ENCODE measurements at regions not wholly inside any gene's neighbourhood (a gene's known extent, or its start where the extent isn't known, plus 50 kb on each side); places are given as distances from the start of the nearest gene placed in this dataset.
"Not testable (repeated sequence)": the region's sequence is repeated elsewhere in the genome, so short reads cannot be mapped to it uniquely, and the experiment has no call there.

- no peak overlapping the region for H3K4me3 ChIP-seq (ENCODE audit: low read depth in 1 of 2, low read length in 2 of 2)
- H3K4me1 ChIP-seq (ENCODE audit: control insufficient read depth in 1 of 2, insufficient read depth in 2 of 2, low read length in 2 of 2): no peaks in the 10 kb centered on the region
- no peak overlapping the region for H3K27ac ChIP-seq (ENCODE audit: low read depth, low read length)
- no peak overlapping the region for H3K9ac ChIP-seq (ENCODE audit: low read depth in 1 of 2, low read length in 2 of 2)
- no peaks in the 10 kb centered on the region for H3K36me3 ChIP-seq (ENCODE audit: control insufficient read depth in 1 of 2, insufficient read depth in 2 of 2, low read length in 2 of 2)
- no peaks in the 10 kb centered on the region for H3K27me3 ChIP-seq (ENCODE audit: control insufficient read depth in 1 of 2, insufficient read depth in 2 of 2, low read length in 2 of 2)
- peaks cover 11% of the 10 kb centered on the region in 2 donors for H3K9me3 ChIP-seq (ENCODE audit: control insufficient read depth in 1 of 2, low read length in 2 of 2)
Measured at GRCh38 chr9:22997923-22998322, 551.3 kb downstream of the DMRTA1 start.

DNA sequence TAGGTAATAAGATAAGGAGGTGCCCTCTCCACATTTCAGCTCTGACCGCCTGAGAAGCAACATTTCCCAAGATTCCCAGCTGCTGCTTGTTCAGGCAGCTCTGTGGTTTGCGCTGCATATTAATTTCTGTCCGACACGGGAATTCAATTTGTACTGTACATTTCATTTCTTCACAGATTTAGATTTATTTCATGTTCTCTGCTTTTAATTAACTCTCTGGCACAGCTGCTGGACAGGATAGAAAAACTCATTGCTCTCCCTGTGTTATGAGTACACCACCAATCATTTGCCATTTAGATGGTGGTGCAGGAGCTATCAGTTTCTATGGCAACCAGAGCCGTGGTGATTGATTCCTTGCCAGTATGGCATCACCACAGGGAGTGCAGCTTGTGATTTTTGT lies 558.5 kb downstream of the DMRTA1 start:
- Histone ChIP-seq H3K9ac (ENCODE audit: low read depth in 1 of 2, low read length in 2 of 2) (no peak overlapping the region), H3K4me1 (ENCODE audit: control insufficient read depth in 1 of 2, insufficient read depth in 2 of 2, low read length in 2 of 2) (no peaks in the 10 kb centered on the region), H3K27ac (ENCODE audit: low read depth, low read length) (no peak overlapping the region), H3K27me3 (ENCODE audit: control insufficient read depth in 1 of 2, insufficient read depth in 2 of 2, low read length in 2 of 2) (no peaks in the 10 kb centered on the region), H3K36me3 (ENCODE audit: control insufficient read depth in 1 of 2, insufficient read depth in 2 of 2, low read length in 2 of 2) (no peaks in the 10 kb centered on the region), H3K9me3 (ENCODE audit: control insufficient read depth in 1 of 2, low read length in 2 of 2) (peaks cover 0 to 4% of the 10 kb centered on the region in 2 donors), H3K4me3 (ENCODE audit: low read depth in 1 of 2, low read length in 2 of 2) (no peak overlapping the region)

DNA sequence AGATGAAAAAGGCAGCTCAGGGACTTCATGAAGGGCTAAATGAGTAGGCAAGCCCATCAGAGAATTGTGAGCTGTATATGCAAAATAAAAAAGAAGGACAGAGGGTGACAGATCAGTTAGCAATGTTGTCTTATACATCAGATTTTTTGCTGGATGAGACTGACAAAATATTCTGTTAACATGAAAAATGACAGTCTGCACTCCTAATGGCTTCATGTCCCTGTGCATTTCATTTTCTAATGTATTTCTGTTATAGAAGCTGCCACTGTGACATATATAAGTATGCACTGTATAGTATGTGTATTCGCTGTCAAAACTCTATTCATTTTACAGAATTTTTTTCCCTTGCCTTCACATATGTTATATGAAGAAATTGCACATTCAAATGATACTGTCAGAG lies 559.5 kb downstream of the DMRTA1 start:
- Histone ChIP-seq H3K27ac (ENCODE audit: low read depth, low read length) (no peak overlapping the region), H3K36me3 (ENCODE audit: control insufficient read depth in 1 of 2, insufficient read depth in 2 of 2, low read length in 2 of 2) (no peaks in the 10 kb centered on the region), H3K9me3 (ENCODE audit: control insufficient read depth in 1 of 2, low read length in 2 of 2) (no peaks in the 10 kb centered on the region), H3K27me3 (ENCODE audit: control insufficient read depth in 1 of 2, insufficient read depth in 2 of 2, low read length in 2 of 2) (no peaks in the 10 kb centered on the region), H3K4me3 (ENCODE audit: low read depth in 1 of 2, low read length in 2 of 2) (no peak overlapping the region), H3K4me1 (ENCODE audit: control insufficient read depth in 1 of 2, insufficient read depth in 2 of 2, low read length in 2 of 2) (no peaks in the 10 kb centered on the region), H3K9ac (ENCODE audit: low read depth in 1 of 2, low read length in 2 of 2) (no peak overlapping the region)

GRCh38 chr9:23011669-23012068 lies 565.0 kb downstream of the DMRTA1 start:
- no peak overlapping the region for H3K4me3 ChIP-seq (ENCODE audit: low read depth in 1 of 2, low read length in 2 of 2)
- no peaks in the 10 kb centered on the region for H3K9me3 ChIP-seq (ENCODE audit: control insufficient read depth in 1 of 2, low read length in 2 of 2)
- H3K27ac ChIP-seq (ENCODE audit: low read depth, low read length): no peak overlapping the region
- H3K9ac ChIP-seq (ENCODE audit: low read depth in 1 of 2, low read length in 2 of 2): no peak overlapping the region
- no peaks in the 10 kb centered on the region for H3K4me1 ChIP-seq (ENCODE audit: control insufficient read depth in 1 of 2, insufficient read depth in 2 of 2, low read length in 2 of 2)
- no peaks in the 10 kb centered on the region for H3K27me3 ChIP-seq (ENCODE audit: control insufficient read depth in 1 of 2, insufficient read depth in 2 of 2, low read length in 2 of 2)
- no peaks in the 10 kb centered on the region for H3K36me3 ChIP-seq (ENCODE audit: control insufficient read depth in 1 of 2, insufficient read depth in 2 of 2, low read length in 2 of 2)

GRCh38 chr9:23015557-23015956 lies 568.9 kb downstream of the DMRTA1 start:
- no peaks in the 10 kb centered on the region for H3K27me3 ChIP-seq (ENCODE audit: control insufficient read depth in 1 of 2, insufficient read depth in 2 of 2, low read length in 2 of 2)
- no peaks in the 10 kb centered on the region for H3K9me3 ChIP-seq (ENCODE audit: control insufficient read depth in 1 of 2, low read length in 2 of 2)
- H3K9ac ChIP-seq (ENCODE audit: low read depth in 1 of 2, low read length in 2 of 2): no peak overlapping the region
- no peaks in the 10 kb centered on the region for H3K4me1 ChIP-seq (ENCODE audit: control insufficient read depth in 1 of 2, insufficient read depth in 2 of 2, low read length in 2 of 2)
- H3K36me3 ChIP-seq (ENCODE audit: control insufficient read depth in 1 of 2, insufficient read depth in 2 of 2, low read length in 2 of 2): no peaks in the 10 kb centered on the region
- H3K4me3 ChIP-seq (ENCODE audit: low read depth in 1 of 2, low read length in 2 of 2): no peak overlapping the region
- no peak overlapping the region for H3K27ac ChIP-seq (ENCODE audit: low read depth, low read length)

- Histone ChIP-seq H3K27me3 (ENCODE audit: control insufficient read depth in 1 of 2, insufficient read depth in 2 of 2, low read length in 2 of 2) (no peaks in the 10 kb centered on the region), H3K9me3 (ENCODE audit: control insufficient read depth in 1 of 2, low read length in 2 of 2) (peaks cover 0 to 8% of the 10 kb centered on the region in 2 donors), H3K4me1 (ENCODE audit: control insufficient read depth in 1 of 2, insufficient read depth in 2 of 2, low read length in 2 of 2) (no peaks in the 10 kb centered on the region), H3K4me3 (ENCODE audit: low read depth in 1 of 2, low read length in 2 of 2) (no peak overlapping the region), H3K36me3 (ENCODE audit: control insufficient read depth in 1 of 2, insufficient read depth in 2 of 2, low read length in 2 of 2) (no peaks in the 10 kb centered on the region), H3K9ac (ENCODE audit: low read depth in 1 of 2, low read length in 2 of 2) (no peak overlapping the region), H3K27ac (ENCODE audit: low read depth, low read length) (no peak overlapping the region)
Measured at GRCh38 chr9:23036416-23036815, 589.8 kb downstream of the DMRTA1 start.

GRCh38 chr9:23039402-23039801 lies 592.8 kb downstream of the DMRTA1 start:
- no peaks in the 10 kb centered on the region for H3K36me3 ChIP-seq (ENCODE audit: control insufficient read depth in 1 of 2, insufficient read depth in 2 of 2, low read length in 2 of 2)
- no peak overlapping the region for H3K9ac ChIP-seq (ENCODE audit: low read depth in 1 of 2, low read length in 2 of 2)
- H3K4me1 ChIP-seq (ENCODE audit: control insufficient read depth in 1 of 2, insufficient read depth in 2 of 2, low read length in 2 of 2): no peaks in the 10 kb centered on the region
- H3K4me3 ChIP-seq (ENCODE audit: low read depth in 1 of 2, low read length in 2 of 2): no peak overlapping the region
- H3K27ac ChIP-seq (ENCODE audit: low read depth, low read length): no peak overlapping the region
- no peaks in the 10 kb centered on the region for H3K9me3 ChIP-seq (ENCODE audit: control insufficient read depth in 1 of 2, low read length in 2 of 2)
- H3K27me3 ChIP-seq (ENCODE audit: control insufficient read depth in 1 of 2, insufficient read depth in 2 of 2, low read length in 2 of 2): no peaks in the 10 kb centered on the region

- no peaks in the 10 kb centered on the region for H3K36me3 ChIP-seq (ENCODE audit: control insufficient read depth in 1 of 2, insufficient read depth in 2 of 2, low read length in 2 of 2)
Measured at GRCh38 chr9:23041466-23041865, 594.8 kb downstream of the DMRTA1 start.

GRCh38 chr9:23044549-23044948 lies 597.9 kb downstream of the DMRTA1 start:
- Histone ChIP-seq H3K27me3 (ENCODE audit: control insufficient read depth in 1 of 2, insufficient read depth in 2 of 2, low read length in 2 of 2) (no peaks in the 10 kb centered on the region), H3K27ac (ENCODE audit: low read depth, low read length) (no peak overlapping the region), H3K4me1 (ENCODE audit: control insufficient read depth in 1 of 2, insufficient read depth in 2 of 2, low read length in 2 of 2) (no peaks in the 10 kb centered on the region), H3K9me3 (ENCODE audit: control insufficient read depth in 1 of 2, low read length in 2 of 2) (peaks cover 2% of the 10 kb centered on the region in 2 donors), H3K9ac (ENCODE audit: low read depth in 1 of 2, low read length in 2 of 2) (no peak overlapping the region), H3K36me3 (ENCODE audit: control insufficient read depth in 1 of 2, insufficient read depth in 2 of 2, low read length in 2 of 2) (no peaks in the 10 kb centered on the region), H3K4me3 (ENCODE audit: low read depth in 1 of 2, low read length in 2 of 2) (no peak overlapping the region)

More at GRCh38 chr9:23041466-23041865, 594.8 kb downstream of the DMRTA1 start:
- Histone ChIP-seq H3K9ac (ENCODE audit: low read depth in 1 of 2, low read length in 2 of 2) (no peak overlapping the region), H3K4me1 (ENCODE audit: control insufficient read depth in 1 of 2, insufficient read depth in 2 of 2, low read length in 2 of 2) (no peaks in the 10 kb centered on the region), H3K4me3 (ENCODE audit: low read depth in 1 of 2, low read length in 2 of 2) (no peak overlapping the region), H3K9me3 (ENCODE audit: control insufficient read depth in 1 of 2, low read length in 2 of 2) (peaks cover 0 to 2% of the 10 kb centered on the region in 2 donors), H3K27me3 (ENCODE audit: control insufficient read depth in 1 of 2, insufficient read depth in 2 of 2, low read length in 2 of 2) (no peaks in the 10 kb centered on the region), H3K27ac (ENCODE audit: low read depth, low read length) (no peak overlapping the region)

GRCh38 chr9:23046026-23046425 lies 599.4 kb downstream of the DMRTA1 start:
- not testable (repeated sequence) for H3K4me1 ChIP-seq (ENCODE audit: control insufficient read depth in 1 of 2, insufficient read depth in 2 of 2, low read length in 2 of 2); H3K4me3 ChIP-seq (ENCODE audit: low read depth in 1 of 2, low read length in 2 of 2); H3K9me3 ChIP-seq (ENCODE audit: control insufficient read depth in 1 of 2, low read length in 2 of 2); H3K27me3 ChIP-seq (ENCODE audit: control insufficient read depth in 1 of 2, insufficient read depth in 2 of 2, low read length in 2 of 2); H3K9ac ChIP-seq (ENCODE audit: low read depth in 1 of 2, low read length in 2 of 2); H3K27ac ChIP-seq (ENCODE audit: low read depth, low read length); H3K36me3 ChIP-seq (ENCODE audit: control insufficient read depth in 1 of 2, insufficient read depth in 2 of 2, low read length in 2 of 2)

- Histone ChIP-seq H3K36me3 (ENCODE audit: control insufficient read depth in 1 of 2, insufficient read depth in 2 of 2, low read length in 2 of 2) (no peaks in the 10 kb centered on the region), H3K9ac (ENCODE audit: low read depth in 1 of 2, low read length in 2 of 2) (no peak overlapping the region)
Measured at GRCh38 chr9:23050548-23050947, 603.9 kb downstream of the DMRTA1 start.

More at GRCh38 chr9:23050548-23050947, 603.9 kb downstream of the DMRTA1 start:
- H3K4me1 ChIP-seq (ENCODE audit: control insufficient read depth in 1 of 2, insufficient read depth in 2 of 2, low read length in 2 of 2): no peaks in the 10 kb centered on the region
- H3K9me3 ChIP-seq (ENCODE audit: control insufficient read depth in 1 of 2, low read length in 2 of 2): peaks cover under 1 to 7% of the 10 kb centered on the region in 2 donors
- H3K4me3 ChIP-seq (ENCODE audit: low read depth in 1 of 2, low read length in 2 of 2): no peak overlapping the region
- no peak overlapping the region for H3K27ac ChIP-seq (ENCODE audit: low read depth, low read length)
- no peaks in the 10 kb centered on the region for H3K27me3 ChIP-seq (ENCODE audit: control insufficient read depth in 1 of 2, insufficient read depth in 2 of 2, low read length in 2 of 2)
